Stomach (tissue), 4 donors: ENCODE measurements at regions not wholly inside any gene's neighbourhood (a gene's known extent, or its start where the extent isn't known, plus 50 kb on each side); places are given as distances from the start of the nearest gene placed in this dataset.

ENCODE experiments used
- POLR2A ChIP-seq, 4 donors: fragments of 450-650 bp; IDR thresholded peaks; one replicate each; pipeline ENCODE4 v1.6.1; 2016; ENCODE audit warnings: antibody characterized with exemption in 4 of 4, control low read depth in 2 of 4, mild to moderate bottlenecking in 1 of 4, moderate library complexity in 1 of 4
- TF ChIP-seq, protein P1 (sequence below), 7 experiments: fragments of 450-650 bp in 4 of 7; fragments of 200-600 bp in 3 of 7; sonication (generic) in 3 of 7; IDR thresholded peaks; one replicate each; pipeline ENCODE4 v1.5.1; 2016 to 2019; ENCODE audit warnings: antibody characterized with exemption in 7 of 7, control low read depth in 2 of 7, mild to moderate bottlenecking in 1 of 7

DNA sequence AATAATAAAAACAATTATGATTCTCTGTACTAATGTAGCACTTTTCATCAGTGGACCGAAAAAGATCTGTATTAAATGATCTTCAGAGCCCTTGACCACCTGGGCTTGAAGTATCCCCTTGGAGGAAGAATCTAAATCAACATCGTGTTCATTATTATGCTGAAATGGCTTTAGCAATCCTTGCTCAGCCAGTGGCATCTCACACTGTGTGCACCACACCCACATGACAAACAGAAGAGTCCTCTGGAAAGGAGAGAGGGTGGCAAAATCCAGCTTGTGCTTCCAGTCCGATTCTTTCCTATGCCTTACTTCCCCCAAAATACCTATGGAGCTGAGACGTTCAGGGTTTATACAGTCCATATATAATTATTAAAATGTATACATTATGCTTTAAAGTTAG, 318.5 kb upstream of the RUNX1 start:
- TF ChIP-seq POLR2A (IDR thresholded peaks at IDR 0.05), result no peak
- TF ChIP-seq, protein P1, sequence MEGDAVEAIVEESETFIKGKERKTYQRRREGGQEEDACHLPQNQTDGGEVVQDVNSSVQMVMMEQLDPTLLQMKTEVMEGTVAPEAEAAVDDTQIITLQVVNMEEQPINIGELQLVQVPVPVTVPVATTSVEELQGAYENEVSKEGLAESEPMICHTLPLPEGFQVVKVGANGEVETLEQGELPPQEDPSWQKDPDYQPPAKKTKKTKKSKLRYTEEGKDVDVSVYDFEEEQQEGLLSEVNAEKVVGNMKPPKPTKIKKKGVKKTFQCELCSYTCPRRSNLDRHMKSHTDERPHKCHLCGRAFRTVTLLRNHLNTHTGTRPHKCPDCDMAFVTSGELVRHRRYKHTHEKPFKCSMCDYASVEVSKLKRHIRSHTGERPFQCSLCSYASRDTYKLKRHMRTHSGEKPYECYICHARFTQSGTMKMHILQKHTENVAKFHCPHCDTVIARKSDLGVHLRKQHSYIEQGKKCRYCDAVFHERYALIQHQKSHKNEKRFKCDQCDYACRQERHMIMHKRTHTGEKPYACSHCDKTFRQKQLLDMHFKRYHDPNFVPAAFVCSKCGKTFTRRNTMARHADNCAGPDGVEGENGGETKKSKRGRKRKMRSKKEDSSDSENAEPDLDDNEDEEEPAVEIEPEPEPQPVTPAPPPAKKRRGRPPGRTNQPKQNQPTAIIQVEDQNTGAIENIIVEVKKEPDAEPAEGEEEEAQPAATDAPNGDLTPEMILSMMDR (IDR thresholded peaks at IDR 0.05), result no peak
